ENCODE measurements at regions not wholly inside any gene's neighbourhood (a gene's known extent, or its start where the extent isn't known, plus 50 kb on each side); places are given as distances from the start of the nearest gene placed in this dataset.
A peak's percentile ranks its signal among the peaks of the same experiment; 100 is the strongest.

- Mint-ChIP-seq H3K9me3 (ENCODE audit: low read depth) (peaks cover 3% of the 10 kb centered on the region), H3K27ac (no peak overlapping the region), H3K36me3 (ENCODE audit: insufficient read depth) (no peaks in the 10 kb centered on the region), H3K27me3 (peaks cover 5% of the 10 kb centered on the region), H3K4me3 (ENCODE audit: low read depth) (no peak overlapping the region), H3K4me1 (ENCODE audit: low read depth) (peaks cover 15% of the 10 kb centered on the region)
- TF ChIP-seq CTCF (IDR thresholded peaks at IDR 0.05; ENCODE audit: unreplicated experiment) = no peak
- no peak for DNase-seq (ENCODE audit: low spot score, unreplicated experiment)
Observed at GRCh38 chr1:239893127-239893731, 198.5 kb upstream of the FMN2 start.

- Mint-ChIP-seq H3K9me3 (ENCODE audit: low read depth) (peaks cover 3% of the 10 kb centered on the region), H3K4me1 (ENCODE audit: low read depth) (peaks cover 20% of the 10 kb centered on the region), H3K36me3 (ENCODE audit: insufficient read depth) (no peaks in the 10 kb centered on the region), H3K27me3 (peaks cover 5% of the 10 kb centered on the region), H3K27ac (no peak overlapping the region), H3K4me3 (ENCODE audit: low read depth) (no peak overlapping the region)
- no peak for TF ChIP-seq CTCF (IDR thresholded peaks at IDR 0.05; ENCODE audit: unreplicated experiment)
- DNase-seq (ENCODE audit: low spot score, unreplicated experiment) = no peak
Observed at GRCh38 chr1:239896569-239896968, 195.1 kb upstream of the FMN2 start.

- H3K4me1 Mint-ChIP-seq (ENCODE audit: low read depth) = peaks cover 20% of the 10 kb centered on the region
- peaks cover 5% of the 10 kb centered on the region for H3K27me3 Mint-ChIP-seq
- no peak overlapping the region for H3K27ac Mint-ChIP-seq
- TF ChIP-seq CTCF (IDR thresholded peaks at IDR 0.05; ENCODE audit: unreplicated experiment) = no peak
- H3K9me3 Mint-ChIP-seq (ENCODE audit: low read depth) = peaks cover 3% of the 10 kb centered on the region
- DNase-seq (ENCODE audit: low spot score, unreplicated experiment) = no peak
- H3K36me3 Mint-ChIP-seq (ENCODE audit: insufficient read depth) = no peaks in the 10 kb centered on the region
- H3K4me3 Mint-ChIP-seq (ENCODE audit: low read depth) = no peak overlapping the region
Observed at GRCh38 chr1:239896980-239897379, 194.7 kb upstream of the FMN2 start.

- DNase-seq (ENCODE audit: low spot score, unreplicated experiment) = no peak
- peaks cover 20% of the 10 kb centered on the region for H3K4me1 Mint-ChIP-seq (ENCODE audit: low read depth)
- no peaks in the 10 kb centered on the region for H3K36me3 Mint-ChIP-seq (ENCODE audit: insufficient read depth)
- peaks cover 3% of the 10 kb centered on the region for H3K9me3 Mint-ChIP-seq (ENCODE audit: low read depth)
- peak overlapping the region; percentile 71 for H3K27ac Mint-ChIP-seq
- H3K4me3 Mint-ChIP-seq (ENCODE audit: low read depth) = peak overlapping the region; percentile 46
- peaks cover 5% of the 10 kb centered on the region for H3K27me3 Mint-ChIP-seq
- TF ChIP-seq CTCF (IDR thresholded peaks at IDR 0.05; ENCODE audit: unreplicated experiment) = no peak
Observed at GRCh38 chr1:239897458-239897857, 194.2 kb upstream of the FMN2 start.

- TF ChIP-seq CTCF (IDR thresholded peaks at IDR 0.05; ENCODE audit: unreplicated experiment) = peak; percentile 94
- Mint-ChIP-seq H3K9me3 (ENCODE audit: low read depth) (peaks cover 3% of the 10 kb centered on the region), H3K27ac (peak overlapping the region; percentile 71), H3K27me3 (peaks cover 5% of the 10 kb centered on the region), H3K36me3 (ENCODE audit: insufficient read depth) (no peaks in the 10 kb centered on the region), H3K4me3 (ENCODE audit: low read depth) (peak overlapping the region; percentile 46), H3K4me1 (ENCODE audit: low read depth) (peaks cover 20% of the 10 kb centered on the region)
- peak; percentile 63 for DNase-seq (ENCODE audit: low spot score, unreplicated experiment)
Observed at GRCh38 chr1:239898062-239898730, 193.5 kb upstream of the FMN2 start.
